Chondrocyte (in vitro differentiated cells): ENCODE measurements at regions not wholly inside any gene's neighbourhood (a gene's known extent, or its start where the extent isn't known, plus 50 kb on each side); places are given as distances from the start of the nearest gene placed in this dataset.

Source experiments
- DNase-seq: peaks from one replicate; pipeline ENCODE4 v3.0.0; 2021; ENCODE audit warnings: mixed read lengths, low spot score
- H3K27ac Mint-ChIP-seq: one replicate; pipeline ENCODE4 v1.8.0; 2021; ENCODE audit warnings: mild to moderate bottlenecking, moderate library complexity, mixed read lengths; ENCODE audit not compliant: unreplicated experiment
- H3K27me3 Mint-ChIP-seq: 2 replicates; pipeline ENCODE4 v1.8.0; 2021; ENCODE audit warnings: low read depth, mixed read lengths
- H3K36me3 Mint-ChIP-seq: 2 replicates; pipeline ENCODE4 v1.8.0; 2021; ENCODE audit warnings: low read depth, mixed read lengths
- H3K4me1 Mint-ChIP-seq: 2 replicates; pipeline ENCODE4 v1.8.0; 2021; ENCODE audit warnings: low read depth, mild to moderate bottlenecking, mixed read lengths
- H3K4me3 Mint-ChIP-seq: one replicate; pipeline ENCODE4 v1.8.0; 2021; ENCODE audit warnings: mild to moderate bottlenecking, moderate library complexity, mixed read lengths; ENCODE audit not compliant: unreplicated experiment
- H3K9me3 Mint-ChIP-seq: 2 replicates; pipeline ENCODE4 v1.8.0; 2021; ENCODE audit warnings: low read depth, mixed read lengths
- CTCF ChIP-seq: fragments of 200-600 bp; sonication (generic); IDR thresholded peaks from 2 replicates; pipeline ENCODE4 v1.5.0; 2021; ENCODE audit warnings: antibody characterized with exemption, mild to moderate bottlenecking, moderate library complexity

GRCh38 chr13:76094645-76095044 is 458.5 kb downstream of the LMO7 start:
- Mint-ChIP-seq H3K27ac (no peak overlapping the region), H3K36me3 (no peaks in the 10 kb centered on the region), H3K4me1 (no peaks in the 10 kb centered on the region), H3K27me3 (peaks cover 31% of the 10 kb centered on the region), H3K4me3 (no peak overlapping the region), H3K9me3 (no peaks in the 10 kb centered on the region)
- TF ChIP-seq CTCF = no peak
- no peak for DNase-seq

- Mint-ChIP-seq H3K27ac (no peak overlapping the region), H3K36me3 (peaks cover 4% of the 10 kb centered on the region), H3K27me3 (peaks cover 24% of the 10 kb centered on the region), H3K4me3 (no peak overlapping the region), H3K9me3 (peaks cover 11% of the 10 kb centered on the region), H3K4me1 (no peaks in the 10 kb centered on the region)
- no peak for TF ChIP-seq CTCF
- DNase-seq = no peak
Observed at GRCh38 chr13:76091076-76091475, 454.9 kb downstream of the LMO7 start.

- no peak overlapping the region for H3K4me3 Mint-ChIP-seq
Observed at GRCh38 chr13:76086729-76087128, 450.6 kb downstream of the LMO7 start.

GRCh38 chr13:76067850-76068249 is 431.7 kb downstream of the LMO7 start:
- Mint-ChIP-seq H3K4me1 (no peaks in the 10 kb centered on the region), H3K27ac (no peak overlapping the region), H3K27me3 (peaks cover 3% of the 10 kb centered on the region), H3K36me3 (peaks cover 7% of the 10 kb centered on the region), H3K9me3 (peaks cover 41% of the 10 kb centered on the region), H3K4me3 (no peak overlapping the region)
- TF ChIP-seq CTCF = no peak
- DNase-seq = no peak

More at GRCh38 chr13:76086729-76087128, 450.6 kb downstream of the LMO7 start:
- peaks cover 4% of the 10 kb centered on the region for H3K36me3 Mint-ChIP-seq
- peaks cover 14% of the 10 kb centered on the region for H3K27me3 Mint-ChIP-seq
- DNase-seq = no peak
- no peak overlapping the region for H3K27ac Mint-ChIP-seq
- H3K9me3 Mint-ChIP-seq = peaks cover 11% of the 10 kb centered on the region
- TF ChIP-seq CTCF = no peak
- H3K4me1 Mint-ChIP-seq = no peaks in the 10 kb centered on the region

- H3K36me3 Mint-ChIP-seq = peaks cover 10% of the 10 kb centered on the region
- TF ChIP-seq CTCF = no peak
- H3K4me1 Mint-ChIP-seq = no peaks in the 10 kb centered on the region
- H3K27ac Mint-ChIP-seq = no peak overlapping the region
- peaks cover 18% of the 10 kb centered on the region for H3K9me3 Mint-ChIP-seq
- DNase-seq = no peak
- H3K27me3 Mint-ChIP-seq = peaks cover 13% of the 10 kb centered on the region
- no peak overlapping the region for H3K4me3 Mint-ChIP-seq
Observed at GRCh38 chr13:76053181-76053580, 417.1 kb downstream of the LMO7 start.
